H1 (cell line): ENCODE measurements at regions not wholly inside any gene's neighbourhood (a gene's known extent, or its start where the extent isn't known, plus 50 kb on each side); places are given as distances from the start of the nearest gene placed in this dataset.

Source experiments
- RNF2 ChIP-seq: fragments of 200-900, 300-1000 bp; sonication (generic); IDR thresholded peaks from 2 replicates; pipeline ENCODE4 v1.7.1; 2016; ENCODE audit warnings: borderline replicate concordance, low read depth, mild to moderate bottlenecking, antibody characterized with exemption, low read length; ENCODE audit not compliant: poor library complexity, severe bottlenecking; ENCODE audit errors: missing control alignments
- SP1 ChIP-seq: IDR thresholded peaks from 2 replicates; pipeline ENCODE4 v1.6.1; 2011; ENCODE audit warnings: low read depth, low read length

- TF ChIP-seq SP1: no peak
- no peak for TF ChIP-seq RNF2
- TF ChIP-seq, all 59 proteins: peak for 0
Observed at GRCh38 chr9:78158286-78158685, 77.6 kb upstream of the CEP78 start (continued).
